ENCODE measurements at regions not wholly inside any gene's neighbourhood (a gene's known extent, or its start where the extent isn't known, plus 50 kb on each side); places are given as distances from the start of the nearest gene placed in this dataset.

DNA sequence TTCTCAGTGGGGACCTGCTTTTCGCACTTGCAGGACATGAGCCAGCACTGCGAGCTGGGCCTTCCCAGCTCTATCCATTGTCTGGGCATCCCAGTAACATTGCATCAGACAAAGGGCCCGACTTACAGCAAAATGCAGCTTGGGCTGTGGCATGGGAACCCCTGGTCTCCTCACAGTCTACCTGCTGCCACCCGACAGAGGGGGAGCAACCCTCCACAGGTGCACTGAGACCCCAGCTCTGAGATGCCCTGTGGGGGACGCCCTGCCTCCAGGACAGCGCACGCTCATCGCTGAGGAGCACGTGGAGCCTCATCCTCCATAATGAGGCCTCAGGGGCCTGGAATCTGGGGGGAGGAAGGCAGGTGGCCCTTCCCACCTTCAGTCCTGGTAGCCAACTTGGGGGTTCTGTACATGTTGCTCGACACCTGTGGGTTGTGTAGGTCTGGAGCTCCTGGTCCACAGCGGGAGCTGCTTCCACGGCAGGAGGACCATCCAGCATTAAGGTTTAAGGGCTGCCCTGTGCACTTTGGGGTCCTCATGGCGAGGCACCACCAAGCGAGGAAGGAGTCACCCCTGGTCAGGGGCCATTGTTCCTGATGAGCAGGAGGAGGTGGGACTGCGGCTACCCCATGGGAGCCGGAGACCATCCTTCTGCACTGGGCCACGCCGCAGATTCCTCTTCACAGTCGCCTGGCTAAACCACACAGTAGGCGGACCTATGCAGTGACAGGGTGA, 376.5 kb upstream of the IRX1 start:
- Histone ChIP-seq H3K9me3 (ENCODE audit: low read length) (no peaks in the 10 kb centered on the region), H3K4me3 (ENCODE audit: low read length) (no peak overlapping the region), H3K27me3 (ENCODE audit: insufficient read depth, low read length) (no peaks in the 10 kb centered on the region), H2AFZ (ENCODE audit: low read depth, low read length) (no peak overlapping the region), H3K36me3 (ENCODE audit: insufficient read depth, low read length) (no peaks in the 10 kb centered on the region), H3K4me1 (ENCODE audit: insufficient read depth, low read length) (no peaks in the 10 kb centered on the region)

DNA sequence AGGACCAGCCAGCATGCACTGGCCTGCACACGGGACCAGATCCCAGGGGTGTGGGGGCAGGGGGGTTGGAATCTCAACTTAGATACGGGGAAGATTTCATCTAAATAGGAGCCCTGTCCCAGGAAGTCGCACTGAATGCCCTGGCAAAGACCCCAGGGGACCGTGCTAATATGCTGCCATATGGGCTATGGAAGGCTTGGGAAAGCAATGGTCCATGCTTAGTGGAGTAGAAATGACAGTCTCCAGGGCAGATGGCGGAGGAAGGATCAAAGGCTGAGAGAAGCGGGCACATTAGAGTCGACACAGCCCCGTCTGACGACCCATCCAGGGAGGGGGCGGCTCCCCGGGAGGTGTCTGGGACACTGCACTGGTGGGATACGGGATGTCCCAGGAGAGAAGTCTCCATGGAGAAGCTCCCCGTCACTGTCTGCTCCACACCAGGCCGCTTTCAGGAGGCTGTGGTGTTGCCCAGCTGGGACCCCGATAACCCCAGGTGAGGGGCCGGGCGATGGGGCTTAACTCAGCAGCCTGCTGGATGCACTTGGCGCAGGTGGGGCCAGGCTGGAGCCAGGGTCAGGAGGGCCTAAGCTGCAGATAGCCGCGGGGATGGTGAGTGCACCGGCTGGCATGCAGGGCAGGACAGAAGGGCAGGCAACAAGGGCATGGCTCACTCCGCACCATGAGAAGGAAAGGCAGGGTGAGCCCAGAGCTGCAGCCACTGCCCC, 377.7 kb upstream of the IRX1 start:
- H2AFZ ChIP-seq (ENCODE audit: low read depth, low read length): no peak overlapping the region
- H3K4me3 ChIP-seq (ENCODE audit: low read length): no peak overlapping the region
- H3K27me3 ChIP-seq (ENCODE audit: insufficient read depth, low read length): no peaks in the 10 kb centered on the region
- H3K9me3 ChIP-seq (ENCODE audit: low read length): no peaks in the 10 kb centered on the region
- no peaks in the 10 kb centered on the region for H3K36me3 ChIP-seq (ENCODE audit: insufficient read depth, low read length)
- no peaks in the 10 kb centered on the region for H3K4me1 ChIP-seq (ENCODE audit: insufficient read depth, low read length)

DNA sequence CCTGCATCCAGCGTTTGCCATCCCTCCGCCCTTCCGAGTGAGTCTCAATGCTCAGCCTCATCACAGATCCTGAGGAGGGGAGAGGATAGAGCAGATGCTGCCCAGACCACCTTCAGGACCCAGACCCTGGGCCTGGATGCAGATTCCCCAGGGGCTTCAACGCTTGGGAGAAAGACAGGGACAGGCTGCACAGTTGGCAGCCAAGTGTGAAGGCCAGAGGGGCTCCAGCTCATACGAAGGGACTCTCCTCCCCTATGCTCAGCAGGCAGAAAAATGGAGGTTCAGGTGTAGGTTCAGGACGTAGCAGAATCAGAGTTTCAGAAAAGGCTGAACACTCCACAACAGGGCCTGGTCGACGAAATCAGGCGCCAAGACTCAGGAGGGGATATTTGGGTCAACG, 378.5 kb upstream of the IRX1 start:
- Histone ChIP-seq H3K36me3 (ENCODE audit: insufficient read depth, low read length) (no peaks in the 10 kb centered on the region), H2AFZ (ENCODE audit: low read depth, low read length) (no peak overlapping the region), H3K27me3 (ENCODE audit: insufficient read depth, low read length) (no peaks in the 10 kb centered on the region), H3K9me3 (ENCODE audit: low read length) (no peaks in the 10 kb centered on the region), H3K4me3 (ENCODE audit: low read length) (no peak overlapping the region), H3K4me1 (ENCODE audit: insufficient read depth, low read length) (no peaks in the 10 kb centered on the region)

DNA sequence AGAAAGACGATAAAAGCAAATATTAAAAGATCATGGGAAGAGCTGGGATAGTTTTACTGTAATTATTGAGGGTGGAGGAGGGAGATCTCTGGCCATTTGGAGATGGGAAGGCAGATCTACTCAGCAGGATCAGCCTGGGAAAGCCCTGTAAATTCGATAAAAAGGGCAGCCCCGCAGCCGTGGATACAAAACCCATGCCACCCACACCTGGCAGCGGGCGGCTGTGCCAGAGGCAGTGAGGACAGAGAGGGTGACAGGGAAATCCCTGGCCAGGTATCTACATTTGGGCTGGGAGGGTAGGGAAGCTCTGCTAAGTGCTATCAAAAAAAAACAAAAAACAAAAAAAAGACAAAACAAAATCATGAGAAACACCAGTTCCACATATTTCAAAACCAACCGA, 379.2 kb upstream of the IRX1 start:
- H3K36me3 ChIP-seq (ENCODE audit: insufficient read depth, low read length): no peaks in the 10 kb centered on the region
- H3K4me1 ChIP-seq (ENCODE audit: insufficient read depth, low read length): no peaks in the 10 kb centered on the region
- no peaks in the 10 kb centered on the region for H3K27me3 ChIP-seq (ENCODE audit: insufficient read depth, low read length)
- H3K4me3 ChIP-seq (ENCODE audit: low read length): no peak overlapping the region
- H3K9me3 ChIP-seq (ENCODE audit: low read length): no peaks in the 10 kb centered on the region
- no peak overlapping the region for H2AFZ ChIP-seq (ENCODE audit: low read depth, low read length)

DNA sequence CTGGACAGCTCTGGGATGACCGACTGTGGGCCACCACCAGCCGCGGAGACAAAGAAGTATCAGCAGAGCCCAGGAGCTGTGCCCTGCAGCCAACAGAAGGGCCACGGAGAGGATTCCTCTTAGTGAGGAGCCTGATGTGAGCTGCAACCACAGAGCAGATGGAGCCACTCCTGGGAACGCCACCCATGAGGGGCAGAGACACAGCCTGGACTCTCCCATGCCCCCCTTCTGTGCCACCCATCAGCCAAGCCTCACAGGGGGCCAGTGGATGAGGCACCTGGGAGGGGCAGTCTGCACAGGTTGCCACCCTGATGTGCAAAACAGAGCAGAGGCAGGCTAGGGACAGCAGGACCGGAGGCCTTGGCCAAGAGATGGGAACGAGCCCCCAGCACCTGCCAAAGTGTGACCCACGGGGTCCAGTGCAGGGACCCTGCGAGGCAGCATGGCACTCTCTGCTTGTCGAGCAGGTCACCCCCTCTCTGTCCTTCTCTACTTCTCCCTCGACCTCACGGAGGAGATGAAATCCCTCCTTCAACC, 380.7 kb upstream of the IRX1 start:
- no peaks in the 10 kb centered on the region for H3K4me1 ChIP-seq (ENCODE audit: insufficient read depth, low read length)
- no peak overlapping the region for H3K4me3 ChIP-seq (ENCODE audit: low read length)
- no peaks in the 10 kb centered on the region for H3K27me3 ChIP-seq (ENCODE audit: insufficient read depth, low read length)
- H2AFZ ChIP-seq (ENCODE audit: low read depth, low read length): no peak overlapping the region
- H3K36me3 ChIP-seq (ENCODE audit: insufficient read depth, low read length): no peaks in the 10 kb centered on the region
- no peaks in the 10 kb centered on the region for H3K9me3 ChIP-seq (ENCODE audit: low read length)

DNA sequence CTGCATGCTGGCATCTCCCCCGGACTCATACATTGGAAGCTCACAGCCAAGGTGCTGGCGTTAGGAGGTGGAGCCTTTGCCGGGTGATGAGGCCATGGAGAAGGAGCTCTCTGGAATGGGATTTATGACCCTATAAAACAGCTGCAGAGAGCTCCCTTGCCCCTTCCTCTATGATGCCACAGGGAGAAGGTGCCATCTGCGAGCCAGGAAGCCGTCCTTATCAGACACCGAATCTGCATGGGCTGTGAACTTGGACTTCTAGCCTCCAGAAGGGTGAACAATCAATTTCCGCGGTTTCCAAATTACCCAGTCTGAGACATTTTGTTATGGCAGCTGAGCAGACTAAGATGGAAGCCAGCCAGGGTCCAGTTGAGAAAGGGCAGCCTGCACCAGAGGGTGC, 381.2 kb upstream of the IRX1 start:
- no peak overlapping the region for H2AFZ ChIP-seq (ENCODE audit: low read depth, low read length)
- H3K4me1 ChIP-seq (ENCODE audit: insufficient read depth, low read length): no peaks in the 10 kb centered on the region
- no peaks in the 10 kb centered on the region for H3K36me3 ChIP-seq (ENCODE audit: insufficient read depth, low read length)
- H3K9me3 ChIP-seq (ENCODE audit: low read length): no peaks in the 10 kb centered on the region
- no peak overlapping the region for H3K4me3 ChIP-seq (ENCODE audit: low read length)
- H3K27me3 ChIP-seq (ENCODE audit: insufficient read depth, low read length): no peaks in the 10 kb centered on the region

DNA sequence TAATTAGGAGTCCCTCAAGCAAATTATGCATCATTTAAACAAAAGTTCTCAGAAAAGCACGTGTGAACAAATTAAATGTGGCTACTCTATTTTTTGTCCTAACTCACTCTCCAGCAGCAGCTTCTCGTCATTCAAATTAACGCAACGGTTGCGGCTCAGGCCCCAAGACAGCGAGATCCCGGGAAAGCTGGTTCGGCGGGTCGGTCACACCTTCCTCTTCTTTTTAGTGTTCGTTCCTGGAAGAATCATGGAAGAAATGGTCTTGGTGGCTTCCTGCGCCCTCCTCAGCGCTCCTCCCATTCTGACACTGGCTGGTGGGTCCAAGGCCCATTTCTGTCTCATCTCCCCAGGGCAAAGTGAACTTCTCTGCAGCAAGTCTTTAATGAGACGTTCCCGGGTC, 382.8 kb upstream of the IRX1 start:
- Histone ChIP-seq H3K4me3 (ENCODE audit: low read length) (no peak overlapping the region), H3K27me3 (ENCODE audit: insufficient read depth, low read length) (no peaks in the 10 kb centered on the region), H3K36me3 (ENCODE audit: insufficient read depth, low read length) (no peaks in the 10 kb centered on the region), H2AFZ (ENCODE audit: low read depth, low read length) (no peak overlapping the region), H3K4me1 (ENCODE audit: insufficient read depth, low read length) (no peaks in the 10 kb centered on the region), H3K9me3 (ENCODE audit: low read length) (no peaks in the 10 kb centered on the region)

DNA sequence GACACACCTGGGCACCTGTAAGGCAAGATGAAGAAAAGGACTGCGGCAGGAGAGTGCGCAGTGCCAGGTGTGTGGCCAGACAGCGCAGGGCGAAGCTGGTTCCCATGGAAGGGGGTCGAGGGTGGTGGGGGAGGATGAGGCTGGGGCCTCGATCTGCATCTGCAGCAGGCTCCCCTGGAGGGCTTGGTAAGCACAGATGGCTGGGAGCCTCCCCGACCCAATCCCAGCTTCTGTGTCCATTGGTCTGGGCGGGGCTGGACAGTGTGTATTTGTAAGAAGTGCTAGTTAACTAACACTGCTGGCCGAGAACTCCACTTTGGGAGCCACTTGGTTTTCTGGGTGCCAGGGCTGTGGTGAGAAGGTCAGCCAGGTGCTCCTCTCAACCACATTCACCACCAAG, 385.1 kb upstream of the IRX1 start:
- no peaks in the 10 kb centered on the region for H3K9me3 ChIP-seq (ENCODE audit: low read length)
- H3K4me1 ChIP-seq (ENCODE audit: insufficient read depth, low read length): no peaks in the 10 kb centered on the region
- H3K36me3 ChIP-seq (ENCODE audit: insufficient read depth, low read length): no peaks in the 10 kb centered on the region
- H3K27me3 ChIP-seq (ENCODE audit: insufficient read depth, low read length): no peaks in the 10 kb centered on the region
- H2AFZ ChIP-seq (ENCODE audit: low read depth, low read length): no peak overlapping the region
- no peak overlapping the region for H3K4me3 ChIP-seq (ENCODE audit: low read length)

DNA sequence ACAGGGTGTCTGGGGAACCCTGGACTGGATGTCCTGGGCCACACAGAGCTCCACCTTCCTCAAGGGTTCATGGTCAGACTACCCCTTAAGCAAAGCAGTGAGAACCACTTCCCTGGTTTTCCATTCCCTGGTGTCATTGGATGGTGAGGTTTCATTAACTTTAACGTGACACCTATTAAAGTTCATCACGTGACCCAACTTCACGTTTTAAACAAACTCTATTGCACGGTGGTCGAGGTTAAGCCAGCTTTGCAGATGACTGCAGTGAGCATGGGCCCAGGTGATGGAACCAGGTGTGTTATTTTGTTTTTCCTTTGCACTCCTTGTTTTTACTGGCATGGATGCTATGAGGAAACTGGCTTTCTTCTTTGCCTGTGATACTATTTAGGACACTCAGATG, 385.7 kb upstream of the IRX1 start:
- Histone ChIP-seq H3K36me3 (ENCODE audit: insufficient read depth, low read length) (no peaks in the 10 kb centered on the region), H3K9me3 (ENCODE audit: low read length) (no peaks in the 10 kb centered on the region), H3K27me3 (ENCODE audit: insufficient read depth, low read length) (no peaks in the 10 kb centered on the region)

DNA sequence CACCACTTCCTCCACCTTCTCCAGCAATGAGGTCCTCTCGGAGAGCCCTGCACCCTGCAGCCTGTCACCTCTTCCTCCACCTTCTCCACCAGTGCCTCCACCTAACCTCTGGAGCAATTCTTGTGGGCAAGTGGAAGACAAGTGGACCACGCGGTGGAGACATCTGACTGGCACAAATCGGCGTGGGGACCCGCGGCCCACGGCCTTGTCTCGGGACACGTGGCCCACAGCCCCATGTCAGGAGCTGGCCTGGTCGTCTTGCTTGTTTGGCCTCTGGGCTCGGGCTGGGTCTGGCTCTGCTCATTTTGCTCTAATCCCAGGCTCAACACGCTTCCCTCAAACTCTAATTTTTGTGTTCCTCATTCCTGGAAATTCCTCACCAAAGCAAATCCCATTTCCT, 393.1 kb upstream of the IRX1 start:
- Histone ChIP-seq H2AFZ (ENCODE audit: low read depth, low read length) (no peak overlapping the region), H3K36me3 (ENCODE audit: insufficient read depth, low read length) (no peaks in the 10 kb centered on the region), H3K9me3 (ENCODE audit: low read length) (no peaks in the 10 kb centered on the region), H3K4me1 (ENCODE audit: insufficient read depth, low read length) (peaks cover 13% of the 10 kb centered on the region), H3K27me3 (ENCODE audit: insufficient read depth, low read length) (no peaks in the 10 kb centered on the region), H3K4me3 (ENCODE audit: low read length) (no peak overlapping the region)

More for the DNA sequence above, 385.7 kb upstream of the IRX1 start:
- Histone ChIP-seq H2AFZ (ENCODE audit: low read depth, low read length) (no peak overlapping the region), H3K4me1 (ENCODE audit: insufficient read depth, low read length) (no peaks in the 10 kb centered on the region), H3K4me3 (ENCODE audit: low read length) (no peak overlapping the region)

DNA sequence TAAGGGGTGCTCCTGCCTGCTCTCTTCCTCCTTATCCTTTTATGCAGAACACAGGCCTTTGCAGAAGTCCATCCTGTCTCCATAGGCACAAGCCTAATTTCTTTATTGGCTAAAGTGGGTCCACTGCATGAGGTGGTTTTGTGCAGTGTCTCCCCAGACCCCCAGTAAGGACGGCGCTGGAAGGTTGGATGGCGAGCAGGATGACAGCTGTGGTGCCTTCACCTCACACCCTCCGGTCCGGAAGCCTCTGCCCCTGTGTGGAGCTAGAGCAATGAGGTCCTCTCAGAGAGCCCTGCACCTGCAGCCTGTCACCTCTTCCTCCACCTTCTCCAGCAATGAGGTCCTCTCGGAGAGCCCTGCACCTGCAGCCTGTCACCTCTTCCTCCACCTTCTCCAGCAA, 393.7 kb upstream of the IRX1 start:
- no peaks in the 10 kb centered on the region for H3K36me3 ChIP-seq (ENCODE audit: insufficient read depth, low read length)
- no peak overlapping the region for H3K4me3 ChIP-seq (ENCODE audit: low read length)
- no peak overlapping the region for H2AFZ ChIP-seq (ENCODE audit: low read depth, low read length)
- H3K27me3 ChIP-seq (ENCODE audit: insufficient read depth, low read length): no peaks in the 10 kb centered on the region
- H3K9me3 ChIP-seq (ENCODE audit: low read length): no peaks in the 10 kb centered on the region
- peaks cover 19% of the 10 kb centered on the region for H3K4me1 ChIP-seq (ENCODE audit: insufficient read depth, low read length)

DNA sequence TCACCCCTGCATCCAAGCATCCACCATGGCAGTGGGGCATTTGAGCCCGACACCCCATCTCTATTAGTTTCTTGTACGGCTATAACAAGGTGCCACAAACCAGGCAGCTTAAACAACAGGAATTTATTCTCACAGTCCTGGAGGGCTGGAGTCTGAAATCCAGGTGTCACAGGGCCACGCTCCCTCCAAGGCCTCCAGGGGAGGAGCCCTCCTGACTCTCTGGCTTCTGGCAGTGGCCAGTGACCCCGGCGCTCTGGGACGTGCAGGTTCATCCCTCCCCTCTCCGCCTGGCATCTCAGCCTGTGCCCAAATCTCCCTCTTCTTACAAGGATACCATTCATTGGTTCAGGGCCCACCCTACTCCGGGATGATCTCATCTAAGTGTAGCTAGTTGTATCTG, 394.5 kb upstream of the IRX1 start:
- Histone ChIP-seq H3K9me3 (ENCODE audit: low read length) (no peaks in the 10 kb centered on the region), H2AFZ (ENCODE audit: low read depth, low read length) (no peak overlapping the region), H3K4me1 (ENCODE audit: insufficient read depth, low read length) (peaks cover 22% of the 10 kb centered on the region), H3K27me3 (ENCODE audit: insufficient read depth, low read length) (no peaks in the 10 kb centered on the region), H3K36me3 (ENCODE audit: insufficient read depth, low read length) (no peaks in the 10 kb centered on the region), H3K4me3 (ENCODE audit: low read length) (no peak overlapping the region)

DNA sequence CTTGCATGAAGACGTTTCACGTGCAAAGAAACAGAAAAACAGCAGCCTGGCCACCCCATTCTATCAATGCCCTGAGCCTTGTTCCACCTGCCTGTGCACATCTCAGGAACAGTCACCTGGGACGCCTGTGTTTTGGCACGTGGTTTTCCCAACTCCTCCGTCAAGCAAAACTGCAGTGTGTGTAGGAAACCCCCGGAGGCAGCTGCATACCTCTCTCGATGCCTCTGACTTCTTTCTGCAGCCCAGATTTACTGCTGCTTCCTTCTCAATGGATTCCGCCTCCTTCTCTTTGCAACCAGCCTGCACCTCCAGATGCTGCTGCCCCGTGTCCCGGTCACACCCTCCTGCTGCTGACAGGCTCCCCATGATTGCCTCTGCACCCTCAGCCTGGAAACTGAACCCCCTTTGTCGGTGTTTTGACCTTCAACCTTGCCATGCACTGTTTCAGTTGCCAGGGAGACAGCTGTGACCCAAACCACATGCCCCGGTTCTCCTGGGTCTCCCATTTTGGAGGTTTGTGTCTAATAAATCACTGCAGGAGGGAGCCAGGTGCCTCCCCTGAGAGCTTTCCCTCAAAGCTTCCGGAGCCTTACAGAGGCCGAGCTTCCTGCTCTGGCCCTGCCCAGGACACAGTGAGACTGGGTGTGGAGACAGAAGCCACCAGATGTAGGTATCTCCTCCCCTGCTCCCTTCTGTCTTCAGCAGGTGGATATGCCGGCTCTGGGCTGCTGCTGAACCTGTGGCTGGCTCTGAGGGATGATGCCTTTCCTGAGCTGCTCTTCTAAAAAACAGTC, 395.5 kb upstream of the IRX1 start:
- Histone ChIP-seq H2AFZ (ENCODE audit: low read depth, low read length) (no peak overlapping the region), H3K4me1 (ENCODE audit: insufficient read depth, low read length) (peaks cover 24% of the 10 kb centered on the region), H3K4me3 (ENCODE audit: low read length) (no peak overlapping the region), H3K27me3 (ENCODE audit: insufficient read depth, low read length) (no peaks in the 10 kb centered on the region), H3K36me3 (ENCODE audit: insufficient read depth, low read length) (no peaks in the 10 kb centered on the region), H3K9me3 (ENCODE audit: low read length) (no peaks in the 10 kb centered on the region)

Measured in neuron (in vitro differentiated cells).